ENCODE measurements at regions not wholly inside any gene's neighbourhood (a gene's known extent, or its start where the extent isn't known, plus 50 kb on each side); places are given as distances from the start of the nearest gene placed in this dataset.

DNA sequence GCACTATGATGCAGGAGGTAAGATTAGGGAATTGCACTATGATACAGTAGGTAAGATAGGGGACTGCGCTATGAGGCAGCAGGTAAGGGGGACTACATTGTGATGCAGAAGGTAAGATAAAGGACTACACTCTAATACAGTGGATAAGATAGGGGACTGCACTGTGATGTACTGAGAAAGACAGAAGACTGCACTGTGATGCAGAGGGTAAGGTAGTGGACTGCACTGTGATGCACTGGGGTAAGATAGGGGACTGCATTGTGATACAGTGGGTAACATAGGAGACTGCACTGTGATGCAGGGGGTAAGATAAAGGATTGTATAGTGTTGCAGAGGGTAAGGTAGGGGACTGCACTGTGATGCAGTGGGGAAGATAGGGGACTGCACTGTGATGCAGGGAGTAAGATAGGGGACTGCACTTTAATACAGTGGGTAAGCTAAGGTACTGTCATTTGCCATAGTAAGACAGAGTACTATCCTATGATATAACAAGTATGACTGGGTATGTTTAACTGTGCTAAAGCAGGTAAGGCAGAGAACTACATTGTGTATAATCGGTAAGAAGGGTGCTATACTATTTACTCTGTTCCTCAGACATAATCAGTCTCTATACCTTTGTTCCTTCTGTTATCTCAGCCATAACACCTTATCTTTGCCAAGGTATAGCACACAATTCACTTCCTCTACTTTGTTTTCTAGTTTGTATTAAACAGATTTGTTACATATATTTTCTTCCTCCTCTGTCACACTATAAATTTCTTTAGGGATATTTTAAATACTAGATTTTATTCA, 208.5 kb downstream of the BARHL2 start:
- TF ChIP-seq YY1 (IDR thresholded peaks at IDR 0.05; ENCODE audit: extremely low read depth, insufficient replicate concordance, low read depth, low read length) (no peak), POLR2A (IDR thresholded peaks at IDR 0.05; ENCODE audit: borderline replicate concordance, extremely low read depth, insufficient read depth, insufficient read length) (no peak), CBX3 (IDR thresholded peaks at IDR 0.05; ENCODE audit: low read depth) (no peak), ZNF274 (IDR thresholded peaks at IDR 0.05; ENCODE audit: low read depth, low read length) (no peak), RAD21 (IDR thresholded peaks at IDR 0.05; ENCODE audit: low read depth) (no peak), EZH2phosphoT487 (IDR thresholded peaks at IDR 0.05; ENCODE audit: borderline replicate concordance) (no peak), SIN3A (IDR thresholded peaks at IDR 0.05; ENCODE audit: low read depth) (no peak), CEBPB (IDR thresholded peaks at IDR 0.05; ENCODE audit: low read depth) (no peak), POLR2AphosphoS5 (IDR thresholded peaks at IDR 0.05; ENCODE audit: low read depth, low read length) (no peak)
- TF ChIP-seq, protein P1, sequence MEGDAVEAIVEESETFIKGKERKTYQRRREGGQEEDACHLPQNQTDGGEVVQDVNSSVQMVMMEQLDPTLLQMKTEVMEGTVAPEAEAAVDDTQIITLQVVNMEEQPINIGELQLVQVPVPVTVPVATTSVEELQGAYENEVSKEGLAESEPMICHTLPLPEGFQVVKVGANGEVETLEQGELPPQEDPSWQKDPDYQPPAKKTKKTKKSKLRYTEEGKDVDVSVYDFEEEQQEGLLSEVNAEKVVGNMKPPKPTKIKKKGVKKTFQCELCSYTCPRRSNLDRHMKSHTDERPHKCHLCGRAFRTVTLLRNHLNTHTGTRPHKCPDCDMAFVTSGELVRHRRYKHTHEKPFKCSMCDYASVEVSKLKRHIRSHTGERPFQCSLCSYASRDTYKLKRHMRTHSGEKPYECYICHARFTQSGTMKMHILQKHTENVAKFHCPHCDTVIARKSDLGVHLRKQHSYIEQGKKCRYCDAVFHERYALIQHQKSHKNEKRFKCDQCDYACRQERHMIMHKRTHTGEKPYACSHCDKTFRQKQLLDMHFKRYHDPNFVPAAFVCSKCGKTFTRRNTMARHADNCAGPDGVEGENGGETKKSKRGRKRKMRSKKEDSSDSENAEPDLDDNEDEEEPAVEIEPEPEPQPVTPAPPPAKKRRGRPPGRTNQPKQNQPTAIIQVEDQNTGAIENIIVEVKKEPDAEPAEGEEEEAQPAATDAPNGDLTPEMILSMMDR (IDR thresholded peaks at IDR 0.05 in 2 of 3, conservative IDR thresholded peaks at IDR 0.05 in 1 of 3; ENCODE audit: borderline replicate concordance in 1 of 3, insufficient read depth in 1 of 3, low read depth in 2 of 3, low read length in 2 of 3) = no peak
- TF ChIP-seq, protein P2, sequence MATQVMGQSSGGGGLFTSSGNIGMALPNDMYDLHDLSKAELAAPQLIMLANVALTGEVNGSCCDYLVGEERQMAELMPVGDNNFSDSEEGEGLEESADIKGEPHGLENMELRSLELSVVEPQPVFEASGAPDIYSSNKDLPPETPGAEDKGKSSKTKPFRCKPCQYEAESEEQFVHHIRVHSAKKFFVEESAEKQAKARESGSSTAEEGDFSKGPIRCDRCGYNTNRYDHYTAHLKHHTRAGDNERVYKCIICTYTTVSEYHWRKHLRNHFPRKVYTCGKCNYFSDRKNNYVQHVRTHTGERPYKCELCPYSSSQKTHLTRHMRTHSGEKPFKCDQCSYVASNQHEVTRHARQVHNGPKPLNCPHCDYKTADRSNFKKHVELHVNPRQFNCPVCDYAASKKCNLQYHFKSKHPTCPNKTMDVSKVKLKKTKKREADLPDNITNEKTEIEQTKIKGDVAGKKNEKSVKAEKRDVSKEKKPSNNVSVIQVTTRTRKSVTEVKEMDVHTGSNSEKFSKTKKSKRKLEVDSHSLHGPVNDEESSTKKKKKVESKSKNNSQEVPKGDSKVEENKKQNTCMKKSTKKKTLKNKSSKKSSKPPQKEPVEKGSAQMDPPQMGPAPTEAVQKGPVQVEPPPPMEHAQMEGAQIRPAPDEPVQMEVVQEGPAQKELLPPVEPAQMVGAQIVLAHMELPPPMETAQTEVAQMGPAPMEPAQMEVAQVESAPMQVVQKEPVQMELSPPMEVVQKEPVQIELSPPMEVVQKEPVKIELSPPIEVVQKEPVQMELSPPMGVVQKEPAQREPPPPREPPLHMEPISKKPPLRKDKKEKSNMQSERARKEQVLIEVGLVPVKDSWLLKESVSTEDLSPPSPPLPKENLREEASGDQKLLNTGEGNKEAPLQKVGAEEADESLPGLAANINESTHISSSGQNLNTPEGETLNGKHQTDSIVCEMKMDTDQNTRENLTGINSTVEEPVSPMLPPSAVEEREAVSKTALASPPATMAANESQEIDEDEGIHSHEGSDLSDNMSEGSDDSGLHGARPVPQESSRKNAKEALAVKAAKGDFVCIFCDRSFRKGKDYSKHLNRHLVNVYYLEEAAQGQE (IDR thresholded peaks at IDR 0.05; ENCODE audit: low read depth) = no peak
- TF ChIP-seq, protein P3, sequence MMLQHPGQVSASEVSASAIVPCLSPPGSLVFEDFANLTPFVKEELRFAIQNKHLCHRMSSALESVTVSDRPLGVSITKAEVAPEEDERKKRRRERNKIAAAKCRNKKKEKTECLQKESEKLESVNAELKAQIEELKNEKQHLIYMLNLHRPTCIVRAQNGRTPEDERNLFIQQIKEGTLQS (IDR thresholded peaks at IDR 0.05) = no peak
- TF ChIP-seq, protein P4, sequence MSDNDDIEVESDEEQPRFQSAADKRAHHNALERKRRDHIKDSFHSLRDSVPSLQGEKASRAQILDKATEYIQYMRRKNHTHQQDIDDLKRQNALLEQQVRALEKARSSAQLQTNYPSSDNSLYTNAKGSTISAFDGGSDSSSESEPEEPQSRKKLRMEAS (IDR thresholded peaks at IDR 0.05) = no peak
